ENCODE measurements at regions not wholly inside any gene's neighbourhood (a gene's known extent, or its start where the extent isn't known, plus 50 kb on each side); places are given as distances from the start of the nearest gene placed in this dataset.

- DNase-seq (ENCODE audit: low read depth in 2 of 2): no peak
These were observed 93.8 kb upstream of the IGF1R start for GRCh38 chr15:98554272-98555172.

GRCh38 chr15:98555173-98555515, 93.2 kb upstream of the IGF1R start:
- no peak for DNase-seq (ENCODE audit: low read depth in 2 of 2)

- DNase-seq (ENCODE audit: low read depth in 2 of 2): no peak
These were observed 92.0 kb upstream of the IGF1R start for GRCh38 chr15:98556321-98556720.

GRCh38 chr15:98560338-98560737, 88.0 kb upstream of the IGF1R start:
- no peak for DNase-seq (ENCODE audit: low read depth in 2 of 2)

GRCh38 chr15:98561169-98561941, 87.0 kb upstream of the IGF1R start:
- DNase-seq (ENCODE audit: low read depth in 2 of 2): peak; percentile 10 to 17

GRCh38 chr15:98562331-98562937, 85.9 kb upstream of the IGF1R start:
- DNase-seq (ENCODE audit: low read depth in 2 of 2): no peak

- no peak for DNase-seq (ENCODE audit: low read depth in 2 of 2)
These were observed 82.8 kb upstream of the IGF1R start for GRCh38 chr15:98565566-98565965.

- DNase-seq (ENCODE audit: low read depth in 2 of 2): no peak
These were observed 80.4 kb upstream of the IGF1R start for GRCh38 chr15:98567951-98568350.

- DNase-seq (ENCODE audit: low read depth in 2 of 2): no peak
These were observed 79.8 kb upstream of the IGF1R start for GRCh38 chr15:98568382-98569017.

- DNase-seq (ENCODE audit: low read depth in 2 of 2): no peak
These were observed 78.2 kb upstream of the IGF1R start for GRCh38 chr15:98570119-98570518.

- DNase-seq (ENCODE audit: low read depth in 2 of 2): no peak
These were observed 67.8 kb upstream of the IGF1R start for GRCh38 chr15:98580572-98580971.

GRCh38 chr15:98581715-98582114, 66.6 kb upstream of the IGF1R start:
- no peak for DNase-seq (ENCODE audit: low read depth in 2 of 2)

- no peak for DNase-seq (ENCODE audit: low read depth in 2 of 2)
These were observed 65.3 kb upstream of the IGF1R start for GRCh38 chr15:98582900-98583554.

GRCh38 chr15:98583771-98584430, 64.4 kb upstream of the IGF1R start:
- DNase-seq (ENCODE audit: low read depth in 2 of 2): no peak

- no peak for DNase-seq (ENCODE audit: low read depth in 2 of 2)
These were observed 62.3 kb upstream of the IGF1R start for GRCh38 chr15:98586066-98586465.

GRCh38 chr15:98592136-98592535, 56.2 kb upstream of the IGF1R start:
- DNase-seq (ENCODE audit: low read depth in 2 of 2): no peak

- DNase-seq (ENCODE audit: low read depth in 2 of 2): no peak
These were observed 52.2 kb upstream of the IGF1R start for GRCh38 chr15:98596131-98596530.

- no peak for DNase-seq (ENCODE audit: low read depth in 2 of 2)
These were observed 51.4 kb upstream of the IGF1R start for GRCh38 chr15:98596885-98597392.

GRCh38 chr15:98597666-98598065, 50.7 kb upstream of the IGF1R start:
- no peak for DNase-seq (ENCODE audit: low read depth in 2 of 2)

Data from stimulated activated CD4-positive, alpha-beta T cell treated with anti-CD3 and anti-CD28 coated beads, Interleukin-4, amount 100 ng/mL, for 48 hours (primary cell).